ENCODE measurements at regions not wholly inside any gene's neighbourhood (a gene's known extent, or its start where the extent isn't known, plus 50 kb on each side); places are given as distances from the start of the nearest gene placed in this dataset.

DNA sequence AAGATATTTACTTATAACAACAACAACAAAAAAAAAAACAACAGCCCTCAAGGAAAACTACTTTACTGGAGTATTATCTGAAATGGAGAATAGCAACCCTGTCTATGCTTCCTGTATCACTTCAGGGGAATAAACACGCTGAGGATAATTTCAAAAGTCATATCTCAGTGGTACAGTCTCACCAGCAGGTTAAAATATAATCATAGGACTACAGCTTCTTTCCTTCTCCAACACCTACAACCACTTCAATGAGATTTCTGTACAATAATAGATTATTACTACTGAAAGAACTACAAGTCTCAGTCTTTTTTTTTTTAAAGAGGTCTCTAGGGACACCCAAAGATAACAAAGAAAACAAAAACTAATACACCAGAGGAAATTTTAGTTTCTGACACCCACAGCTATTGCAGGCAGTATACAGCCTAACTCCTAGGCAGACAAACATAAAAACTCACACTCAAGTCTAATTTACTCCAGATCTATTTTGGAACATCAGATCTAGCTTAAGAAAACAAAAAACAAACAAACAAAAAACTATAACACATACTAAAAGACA, 268.2 kb downstream of the BCHE start:
- Mint-ChIP-seq H3K36me3 (no peaks in the 10 kb centered on the region), H3K4me3 (no peak overlapping the region), H3K9me3 (peaks cover 16% of the 10 kb centered on the region), H3K27ac (no peak overlapping the region), H3K27me3 (ENCODE audit: low read depth) (no peaks in the 10 kb centered on the region), H3K4me1 (peaks cover 3% of the 10 kb centered on the region)
- TF ChIP-seq, protein P1, sequence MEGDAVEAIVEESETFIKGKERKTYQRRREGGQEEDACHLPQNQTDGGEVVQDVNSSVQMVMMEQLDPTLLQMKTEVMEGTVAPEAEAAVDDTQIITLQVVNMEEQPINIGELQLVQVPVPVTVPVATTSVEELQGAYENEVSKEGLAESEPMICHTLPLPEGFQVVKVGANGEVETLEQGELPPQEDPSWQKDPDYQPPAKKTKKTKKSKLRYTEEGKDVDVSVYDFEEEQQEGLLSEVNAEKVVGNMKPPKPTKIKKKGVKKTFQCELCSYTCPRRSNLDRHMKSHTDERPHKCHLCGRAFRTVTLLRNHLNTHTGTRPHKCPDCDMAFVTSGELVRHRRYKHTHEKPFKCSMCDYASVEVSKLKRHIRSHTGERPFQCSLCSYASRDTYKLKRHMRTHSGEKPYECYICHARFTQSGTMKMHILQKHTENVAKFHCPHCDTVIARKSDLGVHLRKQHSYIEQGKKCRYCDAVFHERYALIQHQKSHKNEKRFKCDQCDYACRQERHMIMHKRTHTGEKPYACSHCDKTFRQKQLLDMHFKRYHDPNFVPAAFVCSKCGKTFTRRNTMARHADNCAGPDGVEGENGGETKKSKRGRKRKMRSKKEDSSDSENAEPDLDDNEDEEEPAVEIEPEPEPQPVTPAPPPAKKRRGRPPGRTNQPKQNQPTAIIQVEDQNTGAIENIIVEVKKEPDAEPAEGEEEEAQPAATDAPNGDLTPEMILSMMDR (IDR thresholded peaks at IDR 0.05; ENCODE audit: unreplicated experiment) = no peak
- DNase-seq (ENCODE audit: low spot score in 2 of 2, unreplicated experiment in 2 of 2) = no peak

DNA sequence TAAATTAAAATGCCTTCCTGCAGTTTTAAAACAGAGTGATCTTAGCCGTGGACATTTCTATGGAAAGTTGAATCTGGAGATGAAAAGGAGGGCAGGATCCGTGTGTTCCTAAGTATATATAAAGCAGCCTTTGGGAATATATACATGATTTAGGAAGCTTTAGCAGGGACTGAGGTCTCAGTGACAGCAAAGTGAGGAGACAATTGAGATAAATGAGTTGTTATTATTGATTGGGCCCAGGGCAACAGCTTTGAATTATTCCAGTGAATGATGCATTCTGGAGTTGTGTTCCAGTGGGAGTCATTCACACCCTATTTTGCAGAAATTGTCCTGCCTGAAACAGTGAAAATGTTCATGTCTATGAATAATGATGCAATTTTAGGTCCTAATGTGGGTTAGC, 281.4 kb downstream of the BCHE start:
- TF ChIP-seq, protein P1 (IDR thresholded peaks at IDR 0.05; ENCODE audit: unreplicated experiment) = no peak
- Mint-ChIP-seq H3K9me3 (peaks cover 5% of the 10 kb centered on the region), H3K36me3 (no peaks in the 10 kb centered on the region), H3K27ac (no peak overlapping the region), H3K27me3 (ENCODE audit: low read depth) (no peaks in the 10 kb centered on the region), H3K4me3 (no peak overlapping the region), H3K4me1 (peaks cover 9% of the 10 kb centered on the region)
- DNase-seq (ENCODE audit: low spot score in 2 of 2, unreplicated experiment in 2 of 2) = no peak

DNA sequence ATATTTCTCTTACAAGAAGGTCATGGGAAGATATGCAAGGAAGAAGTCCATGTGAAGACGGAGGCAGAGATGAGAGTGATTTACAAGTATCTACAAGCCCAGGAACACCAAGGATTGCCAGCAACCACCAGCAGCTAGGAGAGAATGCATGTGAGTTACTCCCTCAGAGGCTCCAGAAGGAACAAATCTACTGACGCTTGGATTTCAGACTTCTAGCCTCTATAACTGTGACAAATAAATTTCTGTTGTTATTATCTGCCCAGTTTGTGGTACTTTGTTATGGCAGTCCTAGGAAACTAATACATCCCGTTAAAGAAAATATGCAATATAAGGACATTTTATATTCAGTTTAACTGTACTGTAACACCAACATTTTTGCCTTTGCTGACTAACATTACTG, 283.9 kb downstream of the BCHE start:
- no peak for DNase-seq (ENCODE audit: low spot score in 2 of 2, unreplicated experiment in 2 of 2)
- H3K27ac Mint-ChIP-seq = no peak overlapping the region
- no peaks in the 10 kb centered on the region for H3K36me3 Mint-ChIP-seq
- no peaks in the 10 kb centered on the region for H3K27me3 Mint-ChIP-seq (ENCODE audit: low read depth)
- H3K9me3 Mint-ChIP-seq = peaks cover 5% of the 10 kb centered on the region
- H3K4me3 Mint-ChIP-seq = no peak overlapping the region
- TF ChIP-seq, protein P1 (IDR thresholded peaks at IDR 0.05; ENCODE audit: unreplicated experiment) = no peak
- H3K4me1 Mint-ChIP-seq = no peaks in the 10 kb centered on the region

GRCh38 chr3:165549665-165550064, 287.6 kb downstream of the BCHE start:
- Mint-ChIP-seq H3K4me3 (no peak overlapping the region), H3K36me3 (no peaks in the 10 kb centered on the region), H3K9me3 (peaks cover 5% of the 10 kb centered on the region), H3K27me3 (ENCODE audit: low read depth) (no peaks in the 10 kb centered on the region), H3K27ac (no peak overlapping the region), H3K4me1 (no peaks in the 10 kb centered on the region)
- no peak for DNase-seq (ENCODE audit: low spot score in 2 of 2, unreplicated experiment in 2 of 2)
- TF ChIP-seq, protein P1 (IDR thresholded peaks at IDR 0.05; ENCODE audit: unreplicated experiment) = no peak

- peaks cover 5% of the 10 kb centered on the region for H3K9me3 Mint-ChIP-seq
- H3K4me3 Mint-ChIP-seq = no peak overlapping the region
- H3K4me1 Mint-ChIP-seq = no peaks in the 10 kb centered on the region
- no peak for DNase-seq (ENCODE audit: low spot score in 2 of 2, unreplicated experiment in 2 of 2)
- no peaks in the 10 kb centered on the region for H3K36me3 Mint-ChIP-seq
- no peaks in the 10 kb centered on the region for H3K27me3 Mint-ChIP-seq (ENCODE audit: low read depth)
- H3K27ac Mint-ChIP-seq = no peak overlapping the region
- TF ChIP-seq, protein P1 (IDR thresholded peaks at IDR 0.05; ENCODE audit: unreplicated experiment) = no peak
Observed at GRCh38 chr3:165549037-165549436, 288.2 kb downstream of the BCHE start.

GRCh38 chr3:165545059-165545458, 292.2 kb downstream of the BCHE start:
- no peaks in the 10 kb centered on the region for H3K9me3 Mint-ChIP-seq
- no peak for DNase-seq (ENCODE audit: low spot score in 2 of 2, unreplicated experiment in 2 of 2)
- no peaks in the 10 kb centered on the region for H3K27me3 Mint-ChIP-seq (ENCODE audit: low read depth)
- TF ChIP-seq, protein P1 (IDR thresholded peaks at IDR 0.05; ENCODE audit: unreplicated experiment) = no peak
- no peaks in the 10 kb centered on the region for H3K4me1 Mint-ChIP-seq
- H3K36me3 Mint-ChIP-seq = no peaks in the 10 kb centered on the region
- H3K27ac Mint-ChIP-seq = no peak overlapping the region
- H3K4me3 Mint-ChIP-seq = no peak overlapping the region
